GM19324 (cell line): ENCODE measurements at regions not wholly inside any gene's neighbourhood (a gene's known extent, or its start where the extent isn't known, plus 50 kb on each side); places are given as distances from the start of the nearest gene placed in this dataset.
"Not testable (repeated sequence)": the region's sequence is repeated elsewhere in the genome, so short reads cannot be mapped to it uniquely, and the experiment has no call there.

ENCODE experiments used
- ATAC-seq: cut with Tn5 transposase; IDR thresholded peaks from one replicate; pipeline ENCODE4 v1.9.1; 2021; ENCODE audit warnings: mild to moderate bottlenecking, moderate library complexity; ENCODE audit not compliant: unreplicated experiment, low FRiP score

DNA sequence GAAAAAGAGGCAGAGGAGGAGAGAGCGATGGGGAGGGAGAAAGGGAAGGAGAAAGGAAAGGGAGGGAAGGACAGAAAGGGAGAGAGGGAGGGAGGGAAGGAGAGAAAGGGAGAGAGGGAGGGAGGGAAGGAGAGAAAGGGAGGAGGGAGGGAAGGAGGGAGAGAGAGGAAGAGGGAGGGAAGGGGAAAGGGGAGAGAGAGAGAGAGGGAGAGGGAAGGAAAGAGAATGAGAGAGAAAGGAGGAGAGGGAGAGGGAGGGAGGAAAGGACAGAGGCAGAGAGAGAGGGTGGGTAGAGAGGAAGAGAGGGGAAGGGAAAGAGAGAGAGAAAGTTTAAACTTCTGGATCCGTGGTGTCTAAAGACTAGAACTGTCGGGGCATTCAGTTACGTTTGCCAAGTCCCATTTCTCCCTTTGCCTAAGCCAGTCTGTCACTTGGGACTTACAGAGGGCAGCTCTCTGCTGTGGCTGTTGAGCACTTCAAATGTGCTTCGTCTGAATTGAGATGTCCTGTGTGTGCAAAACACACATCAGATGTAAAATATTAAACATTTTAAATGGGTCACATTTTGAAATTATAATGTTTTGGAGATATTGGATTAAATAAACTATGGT lies 62.6 kb downstream of the PLXNA1 start:
- ATAC-seq, result no peak

DNA sequence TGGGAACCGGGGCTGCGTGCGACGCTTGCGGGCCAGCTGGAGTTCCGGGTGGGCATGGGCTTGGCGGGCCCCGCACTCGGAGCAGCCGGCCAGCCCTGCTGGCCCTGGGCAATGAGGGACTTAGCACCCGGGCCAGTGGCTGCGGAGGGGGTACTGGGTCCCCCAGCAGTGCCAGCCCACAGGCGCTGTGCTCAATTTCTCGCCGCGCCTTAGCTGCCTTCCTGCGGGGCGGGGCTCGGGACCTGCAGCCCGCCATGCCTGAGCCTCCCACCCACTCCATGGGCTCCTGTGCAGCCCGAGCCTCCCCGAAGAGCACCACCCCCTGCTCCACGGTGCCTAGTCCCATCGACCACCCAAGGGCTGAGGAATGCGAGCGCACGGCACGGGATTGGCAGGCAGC lies 63.8 kb downstream of the PLXNA1 start:
- ATAC-seq, result not testable (repeated sequence)

DNA sequence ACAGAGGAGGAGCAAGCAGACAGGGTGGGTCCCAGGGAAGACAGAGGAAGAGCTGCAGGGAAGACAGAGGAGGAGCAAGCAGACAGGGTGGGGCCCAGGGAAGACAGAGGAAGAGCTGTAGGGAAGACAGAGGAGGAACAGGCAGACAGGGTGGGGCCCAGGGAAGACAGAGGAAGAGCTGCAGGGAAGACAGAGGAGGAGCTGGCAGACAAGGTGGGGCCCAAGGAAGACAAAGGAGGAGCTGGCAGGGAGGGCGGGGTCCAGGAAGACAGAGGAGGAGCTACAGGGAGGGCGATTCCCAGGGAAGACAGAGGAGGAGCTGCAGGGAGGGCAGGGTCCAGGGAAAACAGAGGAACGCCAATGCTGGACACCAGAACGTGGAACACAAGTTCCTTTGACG lies 66.5 kb downstream of the PLXNA1 start:
- ATAC-seq, result no peak

DNA sequence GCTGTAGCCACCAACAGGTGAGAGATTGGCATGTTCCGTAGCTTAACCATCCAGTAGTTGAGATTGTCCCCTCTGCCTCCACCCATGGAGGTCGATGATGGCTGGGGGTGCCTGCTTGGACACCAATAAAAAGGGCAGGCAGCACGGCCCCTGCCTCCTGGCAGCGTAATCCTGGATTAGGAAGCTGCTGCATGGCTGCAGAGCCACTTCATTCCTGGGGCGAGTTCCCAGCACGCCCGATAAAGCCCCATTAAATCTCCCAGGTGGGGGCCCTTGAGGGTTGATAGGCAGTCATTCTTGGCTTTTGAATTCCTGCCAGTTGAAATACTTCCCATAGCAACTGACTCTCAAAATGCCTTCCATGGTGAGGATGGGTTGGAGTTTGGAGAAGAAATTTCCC lies 67.8 kb downstream of the PLXNA1 start:
- ATAC-seq, result no peak

DNA sequence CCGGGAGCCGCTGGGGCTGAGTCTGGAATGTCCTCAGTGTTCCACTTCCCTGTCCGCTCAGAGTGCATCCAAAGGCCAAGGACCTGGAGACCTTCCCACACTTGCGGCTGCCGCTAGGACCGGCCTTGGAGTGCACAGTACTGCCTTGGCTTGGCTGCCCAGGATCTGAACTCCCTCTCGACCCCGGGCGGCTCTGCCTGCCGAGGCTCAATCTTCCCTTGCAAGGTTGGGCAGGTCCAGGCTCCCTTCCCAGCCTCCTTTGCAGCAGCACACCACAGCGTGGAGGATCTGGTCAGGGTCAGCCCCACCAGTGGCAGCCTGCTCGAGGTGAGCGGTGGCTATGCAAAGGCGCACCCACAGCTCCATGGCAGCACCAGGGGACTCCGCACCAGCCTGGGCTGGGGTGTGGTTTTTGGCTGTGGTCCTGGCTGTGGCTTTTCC lies 69.2 kb downstream of the PLXNA1 start:
- ATAC-seq, result no peak

DNA sequence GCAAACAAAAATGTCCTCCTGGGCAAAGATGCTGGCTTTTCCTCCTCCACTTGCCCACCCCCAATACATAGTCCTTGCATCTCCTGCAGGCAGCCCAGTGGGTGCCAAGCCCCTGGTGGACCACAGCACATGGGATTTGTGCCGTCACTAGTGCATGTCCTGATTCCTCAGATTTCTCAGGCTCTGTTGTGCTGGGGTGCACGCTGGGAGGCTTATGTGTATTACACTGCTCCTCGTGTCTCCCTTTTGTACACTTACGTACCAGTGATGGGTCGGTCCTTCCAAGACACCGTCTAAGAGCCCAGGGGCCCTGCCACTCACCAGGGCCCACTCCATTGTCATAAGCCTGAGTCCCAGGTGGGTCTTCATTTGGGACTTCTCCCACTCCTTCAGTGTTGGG lies 70.1 kb downstream of the PLXNA1 start:
- ATAC-seq, result no peak

DNA sequence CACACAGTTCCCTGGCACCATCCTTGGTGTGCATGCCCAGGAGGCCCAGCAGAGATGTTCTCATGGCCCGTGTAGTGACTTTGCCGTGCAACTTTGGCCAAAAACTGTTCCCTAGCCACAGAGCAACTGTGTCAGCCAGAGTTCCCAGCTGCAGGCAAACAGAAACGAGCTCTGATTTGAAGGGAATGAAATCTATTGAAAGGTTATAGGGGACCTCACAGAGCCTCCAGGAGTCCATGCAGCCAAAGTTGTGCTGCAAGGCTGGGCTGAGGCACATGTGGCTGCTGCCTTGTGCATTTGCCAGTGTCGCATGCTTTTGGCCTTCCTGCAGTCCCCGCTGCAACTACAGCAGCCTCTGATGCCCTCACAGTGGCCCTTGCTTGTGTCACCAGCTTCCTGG lies 70.5 kb downstream of the PLXNA1 start:
- no peak for ATAC-seq

DNA sequence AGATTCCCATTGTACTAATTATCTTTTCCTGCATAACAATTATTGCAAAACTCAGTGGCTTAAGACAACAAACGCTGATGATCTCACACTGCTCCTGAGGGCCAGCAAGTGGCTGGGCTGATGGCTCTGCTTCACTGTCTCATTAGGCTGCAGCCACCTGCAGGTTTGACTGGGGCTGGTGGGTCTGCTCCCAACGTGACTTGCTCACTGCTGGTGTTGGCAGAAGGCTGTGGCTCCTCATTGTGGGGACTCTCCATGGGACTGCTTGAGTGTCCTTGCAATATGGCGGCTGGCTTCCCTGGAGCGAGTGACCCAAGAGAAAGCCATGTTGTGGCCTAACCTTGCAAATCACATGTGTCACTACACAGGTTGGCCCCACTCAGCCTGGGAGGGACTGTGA lies 71.1 kb downstream of the PLXNA1 start:
- ATAC-seq, result no peak

DNA sequence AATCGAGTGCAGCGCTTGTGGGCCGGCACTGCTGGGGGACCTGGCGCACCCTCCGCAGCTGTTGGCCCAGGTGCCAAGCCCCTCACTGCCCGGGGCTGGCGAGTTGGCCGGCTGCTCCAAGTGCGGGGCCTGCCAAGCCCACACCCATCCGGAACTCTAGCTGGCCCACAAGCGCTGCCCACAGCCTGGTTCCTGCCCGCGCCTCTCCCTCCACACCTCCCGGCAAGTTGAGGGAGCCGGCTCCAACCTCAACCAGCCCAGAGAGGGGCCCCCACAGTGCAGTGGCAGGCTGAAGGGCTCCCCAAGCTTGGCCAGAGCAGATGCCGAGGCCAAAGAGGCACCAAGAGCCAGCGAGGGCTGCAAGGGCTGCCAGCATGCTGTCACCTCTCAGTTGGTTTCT lies 73.4 kb downstream of the PLXNA1 start:
- ATAC-seq, result no peak

DNA sequence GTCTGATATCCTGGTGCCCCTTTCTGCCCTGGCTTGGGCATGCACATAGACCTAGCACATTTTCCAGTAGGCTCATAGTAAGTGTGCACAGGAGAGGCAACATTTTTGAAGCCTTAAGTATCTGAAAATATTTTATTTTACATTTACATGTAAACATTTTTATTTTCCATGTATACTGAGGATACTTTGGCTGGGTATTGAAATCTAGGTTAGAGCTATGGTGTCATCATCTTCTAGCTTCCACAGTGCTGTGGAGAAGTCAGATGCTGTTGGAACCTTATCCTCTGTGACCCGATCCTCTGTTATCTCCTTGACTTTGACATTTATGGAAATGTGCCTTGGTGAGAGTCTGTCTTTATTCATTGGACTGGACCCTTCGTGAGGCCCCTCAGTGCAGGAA lies 74.1 kb downstream of the PLXNA1 start:
- ATAC-seq, result no peak

DNA sequence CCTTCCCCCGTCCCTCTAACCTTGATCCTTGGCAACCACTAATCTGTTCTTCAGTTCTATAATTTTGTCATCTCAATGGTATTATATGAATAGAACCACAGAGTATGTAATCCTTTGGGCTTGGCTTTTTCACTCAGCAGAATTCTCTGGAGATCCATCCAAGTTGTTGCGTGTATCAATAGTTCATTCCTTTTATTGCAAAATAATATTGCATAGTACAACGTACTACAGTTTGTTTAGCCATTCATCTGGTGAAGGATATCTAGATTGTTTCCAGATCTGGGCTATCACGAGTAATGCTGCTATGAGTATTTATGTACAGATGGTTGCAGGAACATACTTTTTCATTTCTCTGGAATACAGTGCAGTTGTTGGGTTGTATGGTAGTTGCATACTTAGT lies 76.2 kb downstream of the PLXNA1 start:
- ATAC-seq, result no peak

DNA sequence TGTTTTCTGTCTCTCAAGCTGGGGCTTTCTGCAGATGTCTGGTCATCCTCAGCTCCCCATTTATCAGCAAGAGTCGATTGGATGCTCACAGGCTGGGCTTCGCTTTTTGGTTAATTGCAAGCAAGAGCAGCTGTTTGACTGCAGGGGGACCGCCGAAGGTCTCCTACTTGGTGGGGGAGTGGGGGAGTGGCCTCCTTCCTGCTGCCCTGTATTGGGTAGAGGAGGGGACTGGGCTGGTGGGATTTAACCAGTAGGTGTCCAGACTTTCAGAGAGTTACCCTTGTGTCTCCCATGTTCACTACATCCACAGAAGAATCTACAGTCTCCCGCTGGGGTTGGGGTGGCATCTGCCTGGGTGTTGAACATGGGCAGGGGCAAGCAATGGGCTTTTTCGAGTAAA lies 78.7 kb downstream of the PLXNA1 start:
- ATAC-seq, result no peak

DNA sequence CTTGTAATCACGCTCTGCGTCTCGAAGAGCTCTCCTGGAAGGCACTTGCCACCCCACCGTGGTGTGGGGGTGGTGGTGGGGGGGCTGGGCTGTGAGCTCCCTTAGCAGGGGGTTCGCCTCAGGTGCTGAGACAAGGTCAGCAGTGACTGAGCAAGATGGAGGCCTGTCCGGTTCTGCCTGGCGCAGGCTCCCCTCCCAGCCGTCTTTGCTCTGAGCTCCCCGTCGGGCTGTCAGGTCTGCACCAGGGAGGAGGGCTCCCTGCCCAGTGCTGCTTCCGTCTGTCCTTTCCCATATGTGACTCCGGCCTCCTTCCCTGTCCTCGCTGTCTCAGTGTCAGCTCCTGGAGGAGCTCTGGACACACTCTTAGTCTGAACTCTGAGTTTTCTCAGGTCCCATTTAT lies 80.0 kb downstream of the PLXNA1 start:
- no peak for ATAC-seq

DNA sequence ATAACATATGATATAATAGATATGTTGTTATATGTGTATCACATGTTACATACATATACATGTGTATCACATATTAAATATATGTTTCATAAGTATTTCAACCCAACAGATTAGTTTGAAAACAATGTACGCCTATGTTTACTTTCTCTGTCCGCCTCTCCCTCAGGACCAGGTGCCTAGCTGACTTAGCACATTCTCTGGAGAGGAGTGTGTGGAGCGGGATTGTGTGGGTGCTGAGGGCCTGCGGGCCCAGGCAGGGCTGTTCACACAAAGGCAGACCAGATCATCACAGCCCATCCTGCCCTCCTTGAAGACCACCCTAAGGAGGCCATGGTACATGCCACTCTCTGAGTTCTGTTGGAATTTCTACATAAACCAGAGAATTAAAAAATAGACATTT lies 81.0 kb downstream of the PLXNA1 start:
- ATAC-seq, result no peak

DNA sequence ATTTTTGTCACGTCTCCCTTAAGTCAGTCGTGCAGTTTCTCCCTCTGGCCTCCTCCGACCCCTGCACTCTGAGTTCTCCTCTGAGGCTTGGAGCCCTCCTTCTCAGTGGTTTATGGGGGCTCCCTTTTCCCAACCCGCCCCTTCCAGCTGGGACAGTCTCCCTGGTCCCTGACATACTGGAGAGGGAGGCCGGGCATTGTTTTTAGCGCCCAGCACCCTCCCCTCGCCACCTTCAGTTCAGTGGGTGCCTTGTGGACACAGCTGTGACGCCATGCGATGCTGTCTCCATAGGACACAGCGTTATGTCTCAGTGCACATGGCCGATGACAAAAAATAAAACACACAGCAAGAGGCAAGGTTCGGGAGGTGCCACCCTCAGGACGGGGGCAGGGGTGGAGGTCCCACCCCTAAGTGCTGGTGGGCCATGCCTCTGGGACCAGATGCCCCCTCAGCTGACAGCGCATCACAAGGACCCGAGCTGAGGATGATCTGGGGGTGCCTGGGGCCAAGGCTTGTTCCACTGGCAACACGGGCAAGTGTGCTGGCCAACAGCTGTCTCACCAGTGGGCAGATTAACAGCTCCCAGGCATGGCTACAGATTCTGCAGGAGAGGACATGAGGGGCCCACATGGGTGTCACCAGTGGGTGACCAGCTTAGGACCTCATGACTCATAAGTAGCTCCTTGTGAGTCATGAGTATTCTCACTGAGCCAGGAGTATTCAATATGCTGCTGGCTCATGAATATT lies 81.6 kb downstream of the PLXNA1 start:
- no peak for ATAC-seq

DNA sequence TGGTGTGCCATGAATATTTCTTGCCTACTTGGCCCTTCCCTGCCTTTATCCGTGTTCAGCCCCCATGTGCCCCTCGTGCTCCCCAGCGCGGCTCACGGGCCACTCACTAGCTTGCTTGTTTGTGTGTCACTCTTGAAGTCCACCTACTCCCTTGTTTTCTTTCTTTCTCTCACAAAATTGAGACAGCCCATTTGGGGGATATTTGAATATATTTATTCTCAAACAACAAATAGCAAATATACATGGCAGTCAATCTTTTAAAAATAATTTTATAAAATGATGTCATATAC lies 82.2 kb downstream of the PLXNA1 start:
- no peak for ATAC-seq

DNA sequence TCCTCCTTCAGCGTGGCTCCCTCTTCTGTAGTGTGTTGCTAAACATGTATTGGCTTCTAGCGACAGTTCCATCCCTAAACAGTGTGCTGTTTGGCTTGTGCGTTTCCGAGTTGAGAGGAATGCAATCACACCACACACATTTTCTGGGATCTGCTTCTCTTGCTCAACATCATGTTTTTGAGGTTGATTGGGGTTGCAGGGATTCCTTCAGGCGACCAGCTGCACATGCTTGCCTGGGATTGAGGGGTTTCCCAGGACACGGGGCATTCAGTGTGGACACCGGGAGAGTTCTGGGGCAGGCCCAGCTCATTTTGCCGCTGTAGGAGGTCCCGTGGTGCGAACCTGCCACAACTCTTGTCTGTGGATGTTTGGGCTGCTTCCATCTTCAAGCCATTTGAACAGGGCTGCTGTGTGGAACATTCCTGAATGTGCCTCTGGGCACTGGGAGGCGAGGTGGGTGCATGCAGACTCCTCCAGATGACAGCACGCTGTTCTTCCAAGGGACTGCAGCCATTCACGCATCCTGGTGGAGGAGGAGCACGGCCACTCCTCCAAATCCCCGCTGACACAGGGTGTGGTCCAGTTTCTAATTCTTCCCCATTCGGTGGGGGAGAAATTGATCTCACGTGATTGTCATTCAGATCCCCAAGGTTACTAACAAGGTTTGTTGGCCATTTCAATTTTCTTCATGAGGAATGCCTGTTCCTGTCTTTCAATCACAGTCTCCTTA lies 82.8 kb downstream of the PLXNA1 start:
- ATAC-seq, result no peak

DNA sequence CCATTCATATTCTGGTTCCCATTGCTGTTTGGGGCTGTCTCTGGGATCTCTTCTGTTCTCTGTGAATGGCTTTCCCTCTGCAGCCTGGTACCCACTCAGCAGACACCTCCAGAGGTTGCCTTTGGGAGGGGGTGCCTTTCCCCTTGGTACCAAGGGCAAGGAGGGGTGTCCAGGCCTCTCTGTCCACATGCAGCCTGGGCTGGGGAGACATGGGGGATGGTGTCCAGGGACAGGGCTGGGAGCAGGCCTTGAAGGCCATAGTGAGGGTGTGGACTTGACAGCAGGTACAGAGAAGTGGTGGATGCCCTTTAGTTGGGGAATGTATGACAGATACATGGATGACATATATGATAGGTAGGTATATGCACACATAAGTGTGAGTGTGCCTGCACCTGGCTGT lies 83.7 kb downstream of the PLXNA1 start:
- ATAC-seq, result no peak

DNA sequence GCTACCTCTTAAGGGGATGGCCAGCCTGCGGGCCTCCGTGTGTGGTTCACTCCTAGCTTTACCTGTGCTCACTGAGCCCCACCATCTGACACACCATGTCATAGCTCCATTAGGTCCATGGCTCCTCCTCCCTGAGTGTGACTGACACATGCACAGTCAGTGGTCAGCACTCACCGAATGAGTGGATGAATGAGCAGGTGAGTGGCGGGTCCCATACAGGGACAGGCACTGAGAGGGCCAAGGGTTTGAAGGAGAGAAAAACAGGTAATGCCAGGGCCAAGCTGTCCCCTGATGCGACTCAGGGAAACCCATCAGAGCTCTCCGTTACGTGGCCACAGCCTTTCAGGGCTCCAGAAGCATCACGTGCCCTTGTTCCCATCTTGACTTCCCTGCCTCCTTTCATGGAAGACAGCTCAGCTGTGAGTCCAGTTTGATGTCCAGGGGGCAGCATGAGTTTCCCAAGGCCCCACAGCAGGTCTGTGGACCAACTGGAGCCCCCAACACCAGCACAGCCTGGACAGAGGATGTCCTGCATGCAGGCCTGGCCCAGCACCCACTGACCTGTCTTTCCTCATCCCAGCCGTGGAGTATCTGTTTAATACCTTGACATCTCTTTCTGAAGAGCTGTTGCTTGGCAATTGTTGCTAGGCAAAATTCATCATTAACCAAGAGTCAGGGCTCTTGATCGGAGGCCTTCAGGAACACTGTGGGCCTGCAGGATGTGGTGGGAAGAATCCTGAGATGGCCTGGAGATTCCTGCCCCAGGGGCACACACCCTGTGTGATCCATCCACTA lies 84.4 kb downstream of the PLXNA1 start:
- ATAC-seq, result no peak

DNA sequence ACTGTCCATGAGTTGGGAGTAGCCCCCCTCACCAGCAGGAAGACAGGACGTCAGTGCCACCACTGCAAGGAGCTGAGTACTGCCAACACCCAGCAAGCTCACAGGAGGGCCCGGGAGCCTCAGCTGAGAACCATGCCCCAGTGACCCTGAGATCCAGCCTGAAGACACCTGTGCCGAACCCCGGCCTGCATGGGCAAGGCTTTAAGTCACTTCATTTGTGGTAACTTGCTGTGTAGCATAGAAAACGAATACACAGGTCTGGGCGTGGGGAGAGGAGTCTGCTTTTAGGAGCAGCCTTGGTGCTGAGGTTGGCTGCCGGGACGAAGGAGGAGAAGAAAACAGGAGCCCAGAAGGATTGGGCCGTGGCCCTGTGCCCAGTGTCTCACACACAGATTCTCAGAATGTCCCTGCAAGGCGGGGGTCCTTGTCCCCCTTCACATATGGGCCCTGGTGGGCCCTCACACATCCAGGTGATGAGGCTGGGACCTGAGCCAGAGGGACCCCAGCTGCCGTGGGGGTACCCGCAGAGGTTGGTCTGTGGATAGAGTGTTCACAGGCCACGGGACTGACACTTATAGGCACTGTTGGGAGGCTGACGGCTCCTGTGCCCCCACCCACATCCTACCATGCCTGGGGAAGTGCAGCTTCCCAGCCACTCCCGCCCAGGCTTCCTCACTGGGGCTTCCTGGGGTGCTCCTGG lies 85.3 kb downstream of the PLXNA1 start:
- no peak for ATAC-seq

DNA sequence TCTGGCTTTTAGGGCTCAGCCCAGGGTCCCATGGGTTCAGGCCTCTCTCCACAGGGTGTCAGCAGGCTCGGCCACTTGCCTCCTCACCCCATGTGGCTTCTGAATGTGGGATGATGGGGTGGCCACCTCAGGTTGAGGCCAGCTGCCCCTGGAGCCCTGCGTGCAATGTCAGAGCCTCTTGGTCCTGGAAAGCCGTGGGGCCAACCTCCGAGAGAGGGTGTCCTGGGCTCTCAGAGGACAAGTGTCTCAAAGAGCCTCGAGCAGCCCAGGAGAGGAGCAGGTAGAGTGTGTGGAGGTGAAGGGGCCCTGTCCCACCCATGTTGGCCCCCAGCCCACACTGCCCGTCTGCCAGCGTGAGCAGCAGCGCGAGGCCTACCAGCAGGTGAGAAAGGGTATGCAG lies 86.0 kb downstream of the PLXNA1 start:
- ATAC-seq, result no peak
